A549 (cell line): ENCODE measurements at regions not wholly inside any gene's neighbourhood (a gene's known extent, or its start where the extent isn't known, plus 50 kb on each side); places are given as distances from the start of the nearest gene placed in this dataset.

ENCODE experiments used
- ATAC-seq, 2 experiments: fragments of 200-7000 bp in 1 of 2; fragments of >200 bp in 1 of 2; cut with Nextera tagmentation in 1 of 2; cut with Tn5 transposase in 1 of 2; 3 replicates each; pipeline versions ENCODE4 v1.8.0 to v1.9.1; 2018 to 2020; ENCODE audit warnings: mild to moderate bottlenecking in 1 of 2, moderate library complexity in 1 of 2
- CTCF ChIA-PET: fragments of 300-600 bp; sonication (Branson Sonifier 250); formaldehyde crosslinking; extraction: SDS; loops from one replicate; lab custom pipeline; 2021; ENCODE audit warnings: antibody characterized with exemption, inconsistent platforms; lab: Yijun Ruan, JAX
- POLR2A ChIA-PET: fragments of 350-600 bp; formaldehyde crosslinking; extraction: SDS; loops from one replicate; lab custom pipeline; 2021; ENCODE audit warnings: antibody characterized with exemption, inconsistent platforms; lab: Yijun Ruan, JAX
- DNase-seq, 2 experiments: peaks; one replicate each; pipeline versions ENCODE4 v3.0.0 to v3.0.0-alpha.2; 2011 to 2016; ENCODE audit warnings: low read depth in 1 of 2, low spot score in 1 of 2
- FAIRE-seq: peaks from 2 replicates; lab custom pipeline; 2011; peaks lifted over from hg19 to GRCh38; lab: Jason Lieb, UNC
- H3K27ac ChIP-seq, 2 experiments: fragments of >200 bp; sonication (Bioruptor Twin); formaldehyde crosslinking; 3 replicates each; pipeline ENCODE4 v1.5.1; 2016 to 2017
- H3K4me1 ChIP-seq: fragments of >200 bp; sonication (Bioruptor Twin); formaldehyde crosslinking; 3 replicates; pipeline ENCODE4 v1.6.1; 2016
- H3K4me2 ChIP-seq: fragments of >200 bp; sonication (Bioruptor Twin); formaldehyde crosslinking; 3 replicates; pipeline ENCODE4 v1.6.1; 2016
- H3K4me3 ChIP-seq: fragments of >200 bp; sonication (Bioruptor Twin); formaldehyde crosslinking; 3 replicates; pipeline ENCODE4 v1.5.1; 2016
- H3K9me3 ChIP-seq: fragments of >200 bp; sonication (Bioruptor Twin); formaldehyde crosslinking; 3 replicates; pipeline ENCODE4 v1.6.1; 2016
- CBX2 ChIP-seq: fragments of 200-600 bp; sonication (generic); IDR thresholded peaks from 2 replicates; pipeline ENCODE4 v1.6.1; 2016; ENCODE audit warnings: low read depth, mild to moderate bottlenecking, borderline replicate concordance
- CHD2 ChIP-seq: fragments of 150-350 bp; IDR thresholded peaks from 2 replicates; pipeline ENCODE4 v1.6.1; 2014; ENCODE audit warnings: low read length; ENCODE audit not compliant: partially characterized antibody
- CHD4 ChIP-seq: fragments of 200-600 bp; sonication (generic); IDR thresholded peaks from 2 replicates; pipeline ENCODE4 v1.6.1; 2016; ENCODE audit warnings: antibody characterized with exemption, mild to moderate bottlenecking, borderline replicate concordance
- FOSL2 ChIP-seq, 2 experiments: fragments of 450-650 bp in 1 of 2; fragments of >200 bp in 1 of 2; sonication (Bioruptor Twin) in 1 of 2; formaldehyde crosslinking; IDR thresholded peaks; 2 replicates each; pipeline versions ENCODE4 v1.5.0 to v1.6.1; 2016 to 2020; ENCODE audit warnings: mild to moderate bottlenecking in 1 of 2, moderate library complexity in 1 of 2
- GATA3 ChIP-seq: IDR thresholded peaks from 2 replicates; pipeline ENCODE4 v1.6.1; 2012; ENCODE audit warnings: borderline replicate concordance
- HOXB5 ChIP-seq: fragments of 250-450 bp; sonication (Bioruptor Pico); IDR thresholded peaks from 2 replicates; pipeline ENCODE4 v1.5.0; 2020; ENCODE audit warnings: mild to moderate bottlenecking, moderate library complexity
- JUN ChIP-seq, 2 experiments: fragments of >200 bp; sonication (Bioruptor Twin); formaldehyde crosslinking; IDR thresholded peaks; 2 replicates in 1 of 2; 3 replicates in 1 of 2; pipeline ENCODE4 v1.6.1; 2016 to 2017
- MAFK ChIP-seq: fragments of 450-650 bp; IDR thresholded peaks from 2 replicates; pipeline ENCODE4 v1.6.1; 2014; ENCODE audit not compliant: partially characterized antibody
- MYC ChIP-seq: IDR thresholded peaks from 2 replicates; pipeline ENCODE4 v1.6.1; 2012; ENCODE audit warnings: mild to moderate bottlenecking, inconsistent platforms, low read length, improper control_type of control experiment, borderline replicate concordance
- NFE2L2 ChIP-seq: fragments of 150-350 bp; conservative IDR thresholded peaks from 2 replicates; pipeline ENCODE4 v1.6.1; 2014; ENCODE audit warnings: low read length
- NPAS2 ChIP-seq: fragments of 250-450 bp; sonication (Bioruptor Pico); IDR thresholded peaks from 2 replicates; pipeline ENCODE4 v1.8.0; 2022; ENCODE audit warnings: mild to moderate bottlenecking, moderate library complexity, borderline replicate concordance
- POLR2A ChIP-seq: IDR thresholded peaks from 2 replicates; pipeline ENCODE4 v1.6.1; 2012; ENCODE audit warnings: mild to moderate bottlenecking, low read length
- POLR2AphosphoS2 ChIP-seq: conservative IDR thresholded peaks from 2 replicates; pipeline ENCODE4 v1.6.1; 2012; ENCODE audit warnings: low read length, improper control_type of control experiment, inconsistent platforms
- SREBF2 ChIP-seq: fragments of 450-650 bp; IDR thresholded peaks from 2 replicates; pipeline ENCODE4 v1.6.1; 2014; ENCODE audit warnings: mild to moderate bottlenecking, moderate library complexity
- TFCP2L1 ChIP-seq: fragments of 250-450 bp; sonication (Bioruptor Pico); IDR thresholded peaks from 2 replicates; pipeline ENCODE4 v1.5.0; 2021; ENCODE audit warnings: mild to moderate bottlenecking
- TP53 ChIP-seq: fragments of 250-450 bp; sonication (Bioruptor Pico); IDR thresholded peaks from 2 replicates; pipeline ENCODE4 v1.5.0; 2021; ENCODE audit warnings: mild to moderate bottlenecking, moderate library complexity
- ZFP36 ChIP-seq: fragments of 450-650 bp; IDR thresholded peaks from 2 replicates; pipeline ENCODE4 v1.6.1; 2014; ENCODE audit warnings: borderline replicate concordance; ENCODE audit not compliant: partially characterized antibody
- ZNF302 ChIP-seq: fragments of 250-450 bp; sonication (Bioruptor Pico); IDR thresholded peaks from 2 replicates; pipeline ENCODE4 v1.9.0; 2021; ENCODE audit warnings: inconsistent platforms, mild to moderate bottlenecking, moderate library complexity
- WGBS: methylation state at CpG from one replicate; pipeline ENCODE4 v1.1.6; 2017; ENCODE audit errors: missing lambda C conversion rate; 5-methylcytosine and 5-hydroxymethylcytosine counted together
- TF ChIP-seq, protein P1 (sequence below): fragments of 200-600 bp; sonication (generic); IDR thresholded peaks from 2 replicates; pipeline ENCODE4 v1.6.1; 2016; ENCODE audit warnings: antibody characterized with exemption, mild to moderate bottlenecking, moderate library complexity
- TF ChIP-seq, protein P2 (sequence below): fragments of 250-450 bp; sonication (Bioruptor Pico); IDR thresholded peaks from 2 replicates; pipeline ENCODE4 v1.5.0; 2020; ENCODE audit warnings: low read depth, mild to moderate bottlenecking, moderate library complexity
- TF ChIP-seq, protein P3 (sequence below): fragments of 250-450 bp; sonication (Bioruptor Pico); IDR thresholded peaks from 2 replicates; pipeline ENCODE4 v1.5.0; 2021; ENCODE audit warnings: mild to moderate bottlenecking, moderate library complexity, borderline replicate concordance
- TF ChIP-seq, protein P4 (sequence below): IDR thresholded peaks from 2 replicates; pipeline ENCODE4 v1.6.1; 2012; ENCODE audit warnings: low read depth, borderline replicate concordance
- TF ChIP-seq, protein P5 (sequence below): fragments of >200 bp; sonication (Bioruptor Twin); formaldehyde crosslinking; IDR thresholded peaks from 3 replicates; pipeline ENCODE4 v1.5.1; 2016
- TF ChIP-seq, protein P6 (sequence below): IDR thresholded peaks from 2 replicates; pipeline ENCODE4 v1.6.1; 2012
- TF ChIP-seq, protein P7 (sequence below): fragments of 150-350 bp; IDR thresholded peaks from 2 replicates; pipeline ENCODE4 v1.6.1; 2014; ENCODE audit warnings: low read depth, mild to moderate bottlenecking, low read length

DNA sequence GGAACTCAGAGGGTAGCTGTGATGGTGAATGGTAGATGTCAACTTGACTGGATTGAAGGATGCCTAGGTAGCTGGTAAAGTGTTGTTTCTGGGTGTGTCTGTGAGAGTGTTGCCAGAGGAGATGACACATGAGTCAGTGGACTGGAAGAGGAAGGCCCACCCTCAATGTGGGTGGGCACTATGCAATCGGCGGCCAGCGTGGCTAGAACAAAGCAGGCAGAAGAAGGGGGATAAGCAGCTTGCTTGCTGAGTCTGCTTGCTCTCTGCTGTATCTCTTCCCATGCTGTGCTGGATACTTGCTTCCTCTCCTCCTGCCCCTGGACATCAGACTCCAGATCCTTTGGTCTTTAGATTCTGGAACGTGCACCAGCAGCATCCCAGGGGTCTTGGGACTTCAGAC, 128.1 kb downstream of the AIPL1 start:
- Histone ChIP-seq H3K4me1 (no peaks in the 10 kb centered on the region), H3K4me2 (no peak overlapping the region), H3K27ac (no peak overlapping the region), H3K4me3 (no peak overlapping the region), H3K9me3 (no peaks in the 10 kb centered on the region)
- ChIA-PET POLR2A (no interaction called here), CTCF (no interaction called here)
- FAIRE-seq, result no peak
- no peak for ATAC-seq
- TF ChIP-seq, protein P1, sequence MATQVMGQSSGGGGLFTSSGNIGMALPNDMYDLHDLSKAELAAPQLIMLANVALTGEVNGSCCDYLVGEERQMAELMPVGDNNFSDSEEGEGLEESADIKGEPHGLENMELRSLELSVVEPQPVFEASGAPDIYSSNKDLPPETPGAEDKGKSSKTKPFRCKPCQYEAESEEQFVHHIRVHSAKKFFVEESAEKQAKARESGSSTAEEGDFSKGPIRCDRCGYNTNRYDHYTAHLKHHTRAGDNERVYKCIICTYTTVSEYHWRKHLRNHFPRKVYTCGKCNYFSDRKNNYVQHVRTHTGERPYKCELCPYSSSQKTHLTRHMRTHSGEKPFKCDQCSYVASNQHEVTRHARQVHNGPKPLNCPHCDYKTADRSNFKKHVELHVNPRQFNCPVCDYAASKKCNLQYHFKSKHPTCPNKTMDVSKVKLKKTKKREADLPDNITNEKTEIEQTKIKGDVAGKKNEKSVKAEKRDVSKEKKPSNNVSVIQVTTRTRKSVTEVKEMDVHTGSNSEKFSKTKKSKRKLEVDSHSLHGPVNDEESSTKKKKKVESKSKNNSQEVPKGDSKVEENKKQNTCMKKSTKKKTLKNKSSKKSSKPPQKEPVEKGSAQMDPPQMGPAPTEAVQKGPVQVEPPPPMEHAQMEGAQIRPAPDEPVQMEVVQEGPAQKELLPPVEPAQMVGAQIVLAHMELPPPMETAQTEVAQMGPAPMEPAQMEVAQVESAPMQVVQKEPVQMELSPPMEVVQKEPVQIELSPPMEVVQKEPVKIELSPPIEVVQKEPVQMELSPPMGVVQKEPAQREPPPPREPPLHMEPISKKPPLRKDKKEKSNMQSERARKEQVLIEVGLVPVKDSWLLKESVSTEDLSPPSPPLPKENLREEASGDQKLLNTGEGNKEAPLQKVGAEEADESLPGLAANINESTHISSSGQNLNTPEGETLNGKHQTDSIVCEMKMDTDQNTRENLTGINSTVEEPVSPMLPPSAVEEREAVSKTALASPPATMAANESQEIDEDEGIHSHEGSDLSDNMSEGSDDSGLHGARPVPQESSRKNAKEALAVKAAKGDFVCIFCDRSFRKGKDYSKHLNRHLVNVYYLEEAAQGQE, result no peak
- TF ChIP-seq FOSL2 (IDR thresholded peaks at IDR 0.05) (no peak), FOSL2 (CRISPR knock-in tag; IDR thresholded peaks at IDR 0.05) (no peak), NPAS2 (CRISPR knock-in tag) (no peak), SREBF2 (no peak), GATA3 (no peak), CHD2 (no peak), JUN (IDR thresholded peaks at IDR 0.05) (no peak), ZFP36 (no peak), CBX2 (no peak)
- TF ChIP-seq, protein P2, sequence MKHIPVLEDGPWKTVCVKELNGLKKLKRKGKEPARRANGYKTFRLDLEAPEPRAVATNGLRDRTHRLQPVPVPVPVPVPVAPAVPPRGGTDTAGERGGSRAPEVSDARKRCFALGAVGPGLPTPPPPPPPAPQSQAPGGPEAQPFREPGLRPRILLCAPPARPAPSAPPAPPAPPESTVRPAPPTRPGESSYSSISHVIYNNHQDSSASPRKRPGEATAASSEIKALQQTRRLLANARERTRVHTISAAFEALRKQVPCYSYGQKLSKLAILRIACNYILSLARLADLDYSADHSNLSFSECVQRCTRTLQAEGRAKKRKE (CRISPR knock-in tag), result no peak
- TF ChIP-seq, protein P3, sequence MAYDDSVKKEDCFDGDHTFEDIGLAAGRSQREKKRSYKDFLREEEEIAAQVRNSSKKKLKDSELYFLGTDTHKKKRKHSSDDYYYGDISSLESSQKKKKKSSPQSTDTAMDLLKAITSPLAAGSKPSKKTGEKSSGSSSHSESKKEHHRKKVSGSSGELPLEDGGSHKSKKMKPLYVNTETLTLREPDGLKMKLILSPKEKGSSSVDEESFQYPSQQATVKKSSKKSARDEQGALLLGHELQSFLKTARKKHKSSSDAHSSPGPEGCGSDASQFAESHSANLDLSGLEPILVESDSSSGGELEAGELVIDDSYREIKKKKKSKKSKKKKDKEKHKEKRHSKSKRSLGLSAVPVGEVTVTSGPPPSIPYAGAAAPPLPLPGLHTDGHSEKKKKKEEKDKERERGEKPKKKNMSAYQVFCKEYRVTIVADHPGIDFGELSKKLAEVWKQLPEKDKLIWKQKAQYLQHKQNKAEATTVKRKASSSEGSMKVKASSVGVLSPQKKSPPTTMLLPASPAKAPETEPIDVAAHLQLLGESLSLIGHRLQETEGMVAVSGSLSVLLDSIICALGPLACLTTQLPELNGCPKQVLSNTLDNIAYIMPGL (CRISPR knock-in tag), result no peak
- TF ChIP-seq, protein P4, sequence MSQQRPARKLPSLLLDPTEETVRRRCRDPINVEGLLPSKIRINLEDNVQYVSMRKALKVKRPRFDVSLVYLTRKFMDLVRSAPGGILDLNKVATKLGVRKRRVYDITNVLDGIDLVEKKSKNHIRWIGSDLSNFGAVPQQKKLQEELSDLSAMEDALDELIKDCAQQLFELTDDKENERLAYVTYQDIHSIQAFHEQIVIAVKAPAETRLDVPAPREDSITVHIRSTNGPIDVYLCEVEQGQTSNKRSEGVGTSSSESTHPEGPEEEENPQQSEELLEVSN, result no peak
- DNase-seq, result no peak
- 2% methylated on average over 4 of the region's 4 CpGs for WGBS

DNA sequence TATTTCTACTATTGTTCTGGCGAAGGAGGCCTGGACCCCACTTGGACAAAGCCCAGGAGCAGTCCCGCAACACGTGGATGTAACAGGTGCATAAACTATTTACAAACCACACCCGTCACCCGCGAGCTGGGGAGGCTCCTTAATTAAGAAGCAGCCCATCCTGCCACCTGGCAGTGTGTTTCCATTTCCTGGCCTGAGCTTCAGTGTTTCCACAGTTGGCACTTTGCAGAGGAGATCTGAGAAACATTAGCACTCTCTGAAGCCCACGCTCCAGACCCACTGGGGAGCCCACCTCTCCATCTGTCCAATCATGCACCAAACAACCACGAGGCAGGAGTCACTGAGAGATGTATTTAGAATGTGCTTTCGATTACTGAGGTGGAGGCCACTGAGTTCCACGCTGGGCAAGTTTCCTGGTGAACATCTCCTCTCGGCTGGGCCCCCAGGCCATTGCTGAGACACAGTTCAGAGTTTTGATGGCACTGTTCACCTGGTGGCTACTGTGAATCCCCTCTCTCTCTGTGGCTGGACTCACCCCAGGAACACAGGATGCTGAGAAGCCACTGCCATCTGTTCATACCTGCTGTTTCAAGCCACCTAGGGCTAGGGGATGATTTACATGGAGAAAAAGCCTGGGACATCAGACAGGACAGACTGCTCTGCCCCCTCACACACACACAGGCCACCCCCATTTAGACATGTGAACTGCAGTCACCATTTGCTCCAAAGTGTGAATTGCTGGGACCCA, 129.1 kb downstream of the AIPL1 start:
- no peak for DNase-seq
- ChIA-PET CTCF (interaction anchor here (1.2 to 1.5 kb wide), 2 partner anchors 9 to 13 kb away, joined by 3 to 4 read pairs; no protein-coding TSS in a partner anchor), POLR2A (no interaction called here)
- H3K9me3 ChIP-seq, result no peaks in the 10 kb centered on the region
- H3K27ac ChIP-seq, result no peak overlapping the region
- FAIRE-seq, result no peak
- H3K4me1 ChIP-seq, result no peaks in the 10 kb centered on the region
- 6% methylated on average over 11 of the region's 11 CpGs for WGBS
- no peak overlapping the region for H3K4me3 ChIP-seq
- no peak overlapping the region for H3K4me2 ChIP-seq
- no peak for ATAC-seq
- TF ChIP-seq CHD4, result no peak
- no peak for TF ChIP-seq HOXB5 (CRISPR knock-in tag)
- no peak for TF ChIP-seq POLR2AphosphoS2
- no peak for TF ChIP-seq ZFP36
- TF ChIP-seq TFCP2L1, result no peak
- no peak for TF ChIP-seq TP53
- no peak for TF ChIP-seq POLR2A
- TF ChIP-seq NFE2L2, result no peak
- TF ChIP-seq, protein P5, sequence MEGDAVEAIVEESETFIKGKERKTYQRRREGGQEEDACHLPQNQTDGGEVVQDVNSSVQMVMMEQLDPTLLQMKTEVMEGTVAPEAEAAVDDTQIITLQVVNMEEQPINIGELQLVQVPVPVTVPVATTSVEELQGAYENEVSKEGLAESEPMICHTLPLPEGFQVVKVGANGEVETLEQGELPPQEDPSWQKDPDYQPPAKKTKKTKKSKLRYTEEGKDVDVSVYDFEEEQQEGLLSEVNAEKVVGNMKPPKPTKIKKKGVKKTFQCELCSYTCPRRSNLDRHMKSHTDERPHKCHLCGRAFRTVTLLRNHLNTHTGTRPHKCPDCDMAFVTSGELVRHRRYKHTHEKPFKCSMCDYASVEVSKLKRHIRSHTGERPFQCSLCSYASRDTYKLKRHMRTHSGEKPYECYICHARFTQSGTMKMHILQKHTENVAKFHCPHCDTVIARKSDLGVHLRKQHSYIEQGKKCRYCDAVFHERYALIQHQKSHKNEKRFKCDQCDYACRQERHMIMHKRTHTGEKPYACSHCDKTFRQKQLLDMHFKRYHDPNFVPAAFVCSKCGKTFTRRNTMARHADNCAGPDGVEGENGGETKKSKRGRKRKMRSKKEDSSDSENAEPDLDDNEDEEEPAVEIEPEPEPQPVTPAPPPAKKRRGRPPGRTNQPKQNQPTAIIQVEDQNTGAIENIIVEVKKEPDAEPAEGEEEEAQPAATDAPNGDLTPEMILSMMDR, result no peak
- TF ChIP-seq, protein P6, sequence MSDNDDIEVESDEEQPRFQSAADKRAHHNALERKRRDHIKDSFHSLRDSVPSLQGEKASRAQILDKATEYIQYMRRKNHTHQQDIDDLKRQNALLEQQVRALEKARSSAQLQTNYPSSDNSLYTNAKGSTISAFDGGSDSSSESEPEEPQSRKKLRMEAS, result no peak
- TF ChIP-seq FOSL2 (IDR thresholded peaks at IDR 0.05), result no peak
- no peak for TF ChIP-seq FOSL2 (CRISPR knock-in tag; IDR thresholded peaks at IDR 0.05)
- TF ChIP-seq, protein P7, sequence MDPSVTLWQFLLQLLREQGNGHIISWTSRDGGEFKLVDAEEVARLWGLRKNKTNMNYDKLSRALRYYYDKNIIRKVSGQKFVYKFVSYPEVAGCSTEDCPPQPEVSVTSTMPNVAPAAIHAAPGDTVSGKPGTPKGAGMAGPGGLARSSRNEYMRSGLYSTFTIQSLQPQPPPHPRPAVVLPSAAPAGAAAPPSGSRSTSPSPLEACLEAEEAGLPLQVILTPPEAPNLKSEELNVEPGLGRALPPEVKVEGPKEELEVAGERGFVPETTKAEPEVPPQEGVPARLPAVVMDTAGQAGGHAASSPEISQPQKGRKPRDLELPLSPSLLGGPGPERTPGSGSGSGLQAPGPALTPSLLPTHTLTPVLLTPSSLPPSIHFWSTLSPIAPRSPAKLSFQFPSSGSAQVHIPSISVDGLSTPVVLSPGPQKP, result no peak
- TF ChIP-seq MAFK, result no peak
- no peak for TF ChIP-seq ZNF302 (CRISPR knock-in tag)
- no peak for TF ChIP-seq MYC
